A673 (cell line): ENCODE measurements at regions not wholly inside any gene's neighbourhood (a gene's known extent, or its start where the extent isn't known, plus 50 kb on each side); places are given as distances from the start of the nearest gene placed in this dataset.

Experiments
- BruUV-seq: library from RNA; stranded (reverse); fragments of 400-500 nt; replicated peaks from 2 replicates; lab custom pipeline; 2021; lab: Mats Ljungman, UMichigan
- CTCF ChIA-PET: fragments of 300-600 bp; sonication (Branson Sonifier 250); formaldehyde crosslinking; loops from one replicate; lab custom pipeline; 2022; ENCODE audit warnings: antibody characterized with exemption; lab: Charles Lee
- POLR2A ChIA-PET: fragments of 300-600 bp; sonication (Branson Sonifier 250); formaldehyde crosslinking; loops from one replicate; lab custom pipeline; 2022; ENCODE audit warnings: antibody characterized with exemption; ENCODE audit not compliant: low non-redundant PET; lab: Charles Lee
- DNase-seq: peaks from one replicate; pipeline ENCODE4 v3.0.0-alpha.2; 2015; ENCODE audit warnings: low spot score
- H3K27ac ChIP-seq: fragments of 200-600 bp; sonication (generic); 2 replicates; pipeline ENCODE4 v1.5.1; 2016; ENCODE audit warnings: mixed run types, low read depth, mild to moderate bottlenecking, mixed read lengths, antibody characterized with exemption, low read length; ENCODE audit not compliant: poor library complexity, severe bottlenecking
- H3K27me3 ChIP-seq: fragments of 200-600 bp; sonication (generic); replicated peaks from 2 replicates; pipeline ENCODE4 v1.6.1; 2017; ENCODE audit warnings: mixed run types, low read depth, mild to moderate bottlenecking, mixed read lengths, antibody characterized with exemption, low read length; ENCODE audit not compliant: insufficient read depth, poor library complexity
- H3K36me3 ChIP-seq: fragments of 200-600 bp; sonication (generic); 2 replicates; pipeline ENCODE4 v1.6.1; 2016; ENCODE audit warnings: mixed run types, mild to moderate bottlenecking, mixed read lengths, antibody characterized with exemption, low read length; ENCODE audit not compliant: insufficient read depth, poor library complexity, severe bottlenecking
- H3K4me1 ChIP-seq: fragments of 200-600 bp; sonication (generic); 2 replicates; pipeline ENCODE4 v1.6.1; 2017; ENCODE audit warnings: mixed run types, mild to moderate bottlenecking, mixed read lengths, antibody characterized with exemption, low read length; ENCODE audit not compliant: insufficient read depth, poor library complexity, severe bottlenecking
- H3K4me3 ChIP-seq: fragments of 200-600 bp; sonication (generic); 2 replicates; pipeline ENCODE4 v1.5.1; 2016; ENCODE audit warnings: low read depth, mixed run types, mild to moderate bottlenecking, mixed read lengths, low read length; ENCODE audit not compliant: poor library complexity, severe bottlenecking
- H3K9me3 ChIP-seq: fragments of 200-600 bp; sonication (generic); 2 replicates; pipeline ENCODE4 v1.6.1; 2016; ENCODE audit warnings: mixed run types, low read depth, mild to moderate bottlenecking, mixed read lengths, antibody characterized with exemption, low read length; ENCODE audit not compliant: poor library complexity, severe bottlenecking
- EZH2 ChIP-seq: fragments of 200-600 bp; sonication (generic); IDR thresholded peaks from 2 replicates; pipeline ENCODE4 v1.6.1; 2017; ENCODE audit warnings: borderline replicate concordance, low read depth, mild to moderate bottlenecking, mixed read lengths, antibody characterized with exemption, low read length; ENCODE audit not compliant: poor library complexity, severe bottlenecking
- intact Hi-C: fragments of 100-400 bp; cut with micrococcal nuclease; formaldehyde crosslinking; loops from one replicate; pipeline ENCODE4 v1.10.0; 2022; ENCODE audit not compliant: unreplicated experiment
- TF ChIP-seq, protein P1 (sequence below): fragments of 300-800, 200-600 bp; sonication (generic); conservative IDR thresholded peaks from 2 replicates; pipeline ENCODE4 v1.5.1; 2017; ENCODE audit warnings: low read depth, mild to moderate bottlenecking, antibody characterized with exemption, low read length, moderate library complexity, mixed read lengths

DNA sequence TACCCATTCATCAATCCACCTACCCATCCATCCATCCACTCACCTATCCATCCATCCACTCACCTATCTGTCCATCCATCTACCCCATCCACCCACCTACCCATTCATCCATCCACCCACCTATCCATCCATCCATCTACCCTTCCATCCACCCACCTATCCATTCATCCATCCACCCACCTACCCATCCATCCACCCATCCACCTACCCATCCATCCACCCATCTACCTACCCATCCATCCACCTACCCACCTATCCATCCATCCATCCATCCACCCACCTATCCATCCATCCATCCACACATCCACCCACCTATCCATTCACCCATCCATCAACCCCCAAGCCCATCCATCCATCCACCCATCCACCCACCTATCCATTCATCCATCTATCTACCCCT lies 267.1 kb downstream of the MRTFB start:
- BruUV-seq, result no TSS peak
- no peaks in the 10 kb centered on the region for H3K4me1 ChIP-seq
- intact Hi-C loops, result no loop called here
- CTCF ChIA-PET, result no interaction called here
- H3K9me3 ChIP-seq, result no peaks in the 10 kb centered on the region
- H3K27me3 ChIP-seq, result no peaks in the 10 kb centered on the region
- no peak for TF ChIP-seq EZH2
- TF ChIP-seq, protein P1, sequence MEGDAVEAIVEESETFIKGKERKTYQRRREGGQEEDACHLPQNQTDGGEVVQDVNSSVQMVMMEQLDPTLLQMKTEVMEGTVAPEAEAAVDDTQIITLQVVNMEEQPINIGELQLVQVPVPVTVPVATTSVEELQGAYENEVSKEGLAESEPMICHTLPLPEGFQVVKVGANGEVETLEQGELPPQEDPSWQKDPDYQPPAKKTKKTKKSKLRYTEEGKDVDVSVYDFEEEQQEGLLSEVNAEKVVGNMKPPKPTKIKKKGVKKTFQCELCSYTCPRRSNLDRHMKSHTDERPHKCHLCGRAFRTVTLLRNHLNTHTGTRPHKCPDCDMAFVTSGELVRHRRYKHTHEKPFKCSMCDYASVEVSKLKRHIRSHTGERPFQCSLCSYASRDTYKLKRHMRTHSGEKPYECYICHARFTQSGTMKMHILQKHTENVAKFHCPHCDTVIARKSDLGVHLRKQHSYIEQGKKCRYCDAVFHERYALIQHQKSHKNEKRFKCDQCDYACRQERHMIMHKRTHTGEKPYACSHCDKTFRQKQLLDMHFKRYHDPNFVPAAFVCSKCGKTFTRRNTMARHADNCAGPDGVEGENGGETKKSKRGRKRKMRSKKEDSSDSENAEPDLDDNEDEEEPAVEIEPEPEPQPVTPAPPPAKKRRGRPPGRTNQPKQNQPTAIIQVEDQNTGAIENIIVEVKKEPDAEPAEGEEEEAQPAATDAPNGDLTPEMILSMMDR, result no peak
- no peak overlapping the region for H3K27ac ChIP-seq
- no peak overlapping the region for H3K4me3 ChIP-seq
- no peaks in the 10 kb centered on the region for H3K36me3 ChIP-seq
- POLR2A ChIA-PET, result no interaction called here
- DNase-seq, result no peak

GRCh38 chr16:14337303-14338191 lies 266.4 kb downstream of the MRTFB start:
- H3K9me3 ChIP-seq, result no peaks in the 10 kb centered on the region
- no peaks in the 10 kb centered on the region for H3K27me3 ChIP-seq
- no TSS peak for BruUV-seq
- no peak for DNase-seq
- no peaks in the 10 kb centered on the region for H3K4me1 ChIP-seq
- ChIA-PET CTCF (no interaction called here), POLR2A (no interaction called here)
- intact Hi-C loops, result no loop called here
- no peaks in the 10 kb centered on the region for H3K36me3 ChIP-seq
- H3K27ac ChIP-seq, result no peak overlapping the region
- no peak for TF ChIP-seq EZH2
- TF ChIP-seq, protein P1, result no peak
- H3K4me3 ChIP-seq, result no peak overlapping the region

DNA sequence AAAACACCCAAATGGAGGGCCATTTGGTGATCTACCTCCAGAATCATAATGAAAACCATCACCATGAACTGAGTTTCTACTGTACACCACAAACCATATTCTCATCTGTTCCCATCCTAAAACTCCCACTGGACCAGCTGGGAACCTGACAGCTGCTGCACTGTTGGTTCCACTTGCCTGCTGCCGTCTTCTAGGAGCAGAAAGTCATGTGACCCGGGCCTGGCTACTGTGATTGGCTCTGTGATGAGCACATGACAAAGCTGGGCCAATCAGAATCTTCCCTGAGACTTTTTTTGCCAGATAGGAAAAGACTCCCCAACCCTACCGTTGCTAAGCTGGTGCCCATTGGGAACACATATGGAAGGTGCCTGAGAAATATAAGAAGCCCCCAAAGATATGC lies 264.2 kb downstream of the MRTFB start:
- no peaks in the 10 kb centered on the region for H3K9me3 ChIP-seq
- no peak overlapping the region for H3K4me3 ChIP-seq
- intact Hi-C loops, result no loop called here
- ChIA-PET POLR2A (no interaction called here), CTCF (no interaction called here)
- no peak overlapping the region for H3K27ac ChIP-seq
- H3K4me1 ChIP-seq, result no peaks in the 10 kb centered on the region
- TF ChIP-seq EZH2, result no peak
- TF ChIP-seq, protein P1, result no peak
- H3K27me3 ChIP-seq, result no peaks in the 10 kb centered on the region
- DNase-seq, result no peak
- no peaks in the 10 kb centered on the region for H3K36me3 ChIP-seq
- no TSS peak for BruUV-seq
